DND-41 (cell line): ENCODE measurements at regions not wholly inside any gene's neighbourhood (a gene's known extent, or its start where the extent isn't known, plus 50 kb on each side); places are given as distances from the start of the nearest gene placed in this dataset.

Source experiments
- ATAC-seq: fragments of 200-7000 bp; cut with Tn5 transposase; 3 replicates; pipeline ENCODE4 v1.9.1; 2021; ENCODE audit warnings: low read depth; ENCODE audit not compliant: insufficient read depth
- DNase-seq: peaks from one replicate; pipeline ENCODE4 v3.0.0-alpha.2; 2020
- H2AFZ ChIP-seq: 2 replicates; pipeline ENCODE4 v1.6.0; 2012; ENCODE audit warnings: low read depth, low read length
- H3K27ac ChIP-seq: 2 replicates; pipeline ENCODE4 v1.5.1; 2012; ENCODE audit warnings: low read length, inconsistent platforms
- H3K27me3 ChIP-seq: fragments of 200-600 bp; sonication (generic); 2 replicates; pipeline ENCODE4 v1.6.0; 2012; ENCODE audit warnings: low read length, mild to moderate bottlenecking, inconsistent platforms; ENCODE audit not compliant: insufficient read depth, poor library complexity
- H3K36me3 ChIP-seq: 2 replicates; pipeline ENCODE4 v1.5.1; 2012; ENCODE audit warnings: low read length, inconsistent platforms; ENCODE audit not compliant: insufficient read depth
- H3K4me1 ChIP-seq: 2 replicates; pipeline ENCODE4 v1.5.1; 2012; ENCODE audit warnings: mild to moderate bottlenecking, low read length; ENCODE audit not compliant: insufficient read depth
- H3K4me2 ChIP-seq: 2 replicates; pipeline ENCODE4 v1.6.0; 2012; ENCODE audit warnings: mild to moderate bottlenecking, moderate library complexity, low read length, inconsistent platforms; ENCODE audit not compliant: insufficient read depth
- H3K4me3 ChIP-seq, 2 experiments: fragments of 200-600 bp in 1 of 2; shearing (Covaris generic) in 1 of 2; 2 replicates each; pipeline ENCODE4 v1.5.1; 2012 to 2016; ENCODE audit warnings: inconsistent platforms in 2 of 2, low read length in 2 of 2, mild to moderate bottlenecking in 2 of 2, low read depth in 1 of 2, moderate library complexity in 1 of 2
- H3K79me2 ChIP-seq: 2 replicates; pipeline ENCODE4 v1.6.0; 2012; ENCODE audit warnings: low read length, inconsistent platforms; ENCODE audit not compliant: insufficient read depth
- H3K9ac ChIP-seq: 2 replicates; pipeline ENCODE4 v1.6.0; 2012; ENCODE audit warnings: low read depth, mild to moderate bottlenecking, inconsistent platforms, low read length, moderate library complexity
- H3K9me3 ChIP-seq: 2 replicates; pipeline ENCODE4 v1.5.1; 2012; ENCODE audit warnings: low read length, moderate library complexity, mild to moderate bottlenecking, inconsistent platforms; ENCODE audit not compliant: insufficient read depth, severe bottlenecking
- H4K20me1 ChIP-seq: 2 replicates; pipeline ENCODE4 v1.6.0; 2012; ENCODE audit warnings: low read length; ENCODE audit not compliant: insufficient read depth
- EZH2 ChIP-seq: IDR thresholded peaks from 3 replicates; pipeline ENCODE4 v1.6.1; 2012; ENCODE audit warnings: borderline replicate concordance, low read depth, mild to moderate bottlenecking, moderate library complexity, low read length, inconsistent platforms; ENCODE audit not compliant: severe bottlenecking
- TF ChIP-seq, protein P1 (sequence below): IDR thresholded peaks from 2 replicates; pipeline ENCODE4 v1.5.1; 2012; ENCODE audit warnings: borderline replicate concordance, low read length, moderate library complexity, mild to moderate bottlenecking; ENCODE audit not compliant: poor library complexity, severe bottlenecking; ENCODE audit errors: extremely low read depth

GRCh38 chr1:89472886-89473417 is 51.7 kb upstream of the LRRC8B start:
- Histone ChIP-seq H3K9ac (no peak overlapping the region), H4K20me1 (no peaks in the 10 kb centered on the region), H2AFZ (no peak overlapping the region), H3K27me3 (no peaks in the 10 kb centered on the region), H3K36me3 (no peaks in the 10 kb centered on the region), H3K9me3 (no peaks in the 10 kb centered on the region), H3K4me1 (peaks cover 7% of the 10 kb centered on the region; the same call in 1 of the 2 replicates), H3K4me3 (no peak overlapping the region), H3K79me2 (no peaks in the 10 kb centered on the region), H3K27ac (no peak overlapping the region), H3K4me2 (no peak overlapping the region)
- DNase-seq = no peak
- TF ChIP-seq, protein P1, sequence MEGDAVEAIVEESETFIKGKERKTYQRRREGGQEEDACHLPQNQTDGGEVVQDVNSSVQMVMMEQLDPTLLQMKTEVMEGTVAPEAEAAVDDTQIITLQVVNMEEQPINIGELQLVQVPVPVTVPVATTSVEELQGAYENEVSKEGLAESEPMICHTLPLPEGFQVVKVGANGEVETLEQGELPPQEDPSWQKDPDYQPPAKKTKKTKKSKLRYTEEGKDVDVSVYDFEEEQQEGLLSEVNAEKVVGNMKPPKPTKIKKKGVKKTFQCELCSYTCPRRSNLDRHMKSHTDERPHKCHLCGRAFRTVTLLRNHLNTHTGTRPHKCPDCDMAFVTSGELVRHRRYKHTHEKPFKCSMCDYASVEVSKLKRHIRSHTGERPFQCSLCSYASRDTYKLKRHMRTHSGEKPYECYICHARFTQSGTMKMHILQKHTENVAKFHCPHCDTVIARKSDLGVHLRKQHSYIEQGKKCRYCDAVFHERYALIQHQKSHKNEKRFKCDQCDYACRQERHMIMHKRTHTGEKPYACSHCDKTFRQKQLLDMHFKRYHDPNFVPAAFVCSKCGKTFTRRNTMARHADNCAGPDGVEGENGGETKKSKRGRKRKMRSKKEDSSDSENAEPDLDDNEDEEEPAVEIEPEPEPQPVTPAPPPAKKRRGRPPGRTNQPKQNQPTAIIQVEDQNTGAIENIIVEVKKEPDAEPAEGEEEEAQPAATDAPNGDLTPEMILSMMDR = no peak
- TF ChIP-seq EZH2 = no peak
- ATAC-seq = no peak
